H1 (cell line): ENCODE measurements at regions not wholly inside any gene's neighbourhood (a gene's known extent, or its start where the extent isn't known, plus 50 kb on each side); places are given as distances from the start of the nearest gene placed in this dataset.

Experiments used
- CTCF ChIA-PET: fragments of 300-600 bp; sonication (Branson Sonifier 250); formaldehyde crosslinking; loops from one replicate; lab custom pipeline; 2021; ENCODE audit not compliant: partially characterized antibody; lab: Charles Lee
- POLR2A ChIA-PET: fragments of 300-600 bp; sonication (Branson Sonifier 250); formaldehyde crosslinking; loops from one replicate; lab custom pipeline; 2021; ENCODE audit warnings: inconsistent platforms; ENCODE audit not compliant: partially characterized antibody; lab: Charles Lee
- DNase-seq, 2 experiments: peaks; one replicate each; pipeline versions ENCODE4 v3.0.0 to v3.0.0-alpha.2; 2010 to 2022; ENCODE audit warnings: low spot score in 2 of 2, low read depth in 1 of 2, mixed read lengths in 1 of 2
- FAIRE-seq: peaks from 2 replicates; lab custom pipeline; 2011; peaks lifted over from hg19 to GRCh38; lab: Jason Lieb, UNC
- H2AFZ ChIP-seq: 2 replicates; pipeline ENCODE4 v1.8.1; 2012; ENCODE audit warnings: low read length, inconsistent platforms
- H2AK5ac ChIP-seq: 2 replicates; pipeline ENCODE4 v1.6.1; 2013; ENCODE audit warnings: low read depth, low read length
- H2BK120ac ChIP-seq: replicated peaks from 2 replicates; pipeline ENCODE3; 2013; ENCODE audit warnings: low read depth, low read length, inconsistent platforms
- H2BK12ac ChIP-seq: 2 replicates; pipeline ENCODE4 v1.6.1; 2013; ENCODE audit warnings: low read depth, low read length
- H2BK15ac ChIP-seq: 2 replicates; pipeline ENCODE4 v1.6.1; 2013; ENCODE audit warnings: low read length
- H2BK20ac ChIP-seq: 2 replicates; pipeline ENCODE4 v1.6.1; 2013; ENCODE audit warnings: low read length
- H2BK5ac ChIP-seq: 2 replicates; pipeline ENCODE4 v1.6.1; 2013; ENCODE audit warnings: low read depth, low read length
- H3K14ac ChIP-seq: 2 replicates; pipeline ENCODE4 v1.6.1; 2013; ENCODE audit warnings: inconsistent platforms; ENCODE audit not compliant: insufficient read length
- H3K18ac ChIP-seq: 2 replicates; pipeline ENCODE4 v1.6.1; 2013; ENCODE audit warnings: low read length; ENCODE audit errors: extremely low read depth
- H3K23ac ChIP-seq: 2 replicates; pipeline ENCODE4 v1.6.1; 2013; ENCODE audit warnings: inconsistent platforms; ENCODE audit not compliant: insufficient read length
- H3K23me2 ChIP-seq: 2 replicates; pipeline ENCODE4 v1.6.1; 2013; ENCODE audit warnings: low read depth, low read length
- H3K27ac ChIP-seq: 2 replicates; pipeline ENCODE4 v1.6.1; 2011; ENCODE audit warnings: low read depth, low read length, inconsistent platforms
- H3K27me3 ChIP-seq, 4 experiments: replicated peaks in 1 of 4; 1 replicate in 1 of 4; 2 replicates in 3 of 4; pipeline versions ENCODE4 v1.6.1 to v1.8.1; 2011 to 2013; ENCODE audit warnings: low read length in 3 of 4, mild to moderate bottlenecking in 3 of 4, inconsistent platforms in 2 of 4, mixed read lengths in 2 of 4, moderate library complexity in 1 of 4; ENCODE audit not compliant: control insufficient read depth in 3 of 4, insufficient read depth in 3 of 4; ENCODE audit errors: extremely low read depth in 1 of 4
- H3K36me3 ChIP-seq, 4 experiments: 2 replicates each; pipeline versions ENCODE4 v1.6.1 to v1.8.1; 2011 to 2013; ENCODE audit warnings: mild to moderate bottlenecking in 4 of 4, low read length in 3 of 4, moderate library complexity in 2 of 4, control low read depth in 1 of 4, inconsistent platforms in 1 of 4; ENCODE audit not compliant: insufficient read depth in 4 of 4, control insufficient read depth in 2 of 4
- H3K4ac ChIP-seq: replicated peaks from 2 replicates; pipeline ENCODE3; 2013; ENCODE audit warnings: low read length, low read depth, mixed read lengths, inconsistent platforms; ENCODE audit not compliant: insufficient read length
- H3K4me1 ChIP-seq, 4 experiments: replicated peaks in 1 of 4; 1 replicate in 1 of 4; 2 replicates in 3 of 4; pipeline versions ENCODE4 v1.6.1 to v1.8.1; 2011 to 2013; ENCODE audit warnings: low read length in 3 of 4, inconsistent platforms in 2 of 4, mixed read lengths in 1 of 4; ENCODE audit not compliant: insufficient read depth in 4 of 4, control insufficient read depth in 3 of 4
- H3K4me2 ChIP-seq, 2 experiments: 2 replicates each; pipeline versions ENCODE4 v1.6.1 to v1.8.1; 2011 to 2013; ENCODE audit warnings: low read depth in 2 of 2, low read length in 2 of 2, control low read depth in 1 of 2, inconsistent platforms in 1 of 2, mild to moderate bottlenecking in 1 of 2; ENCODE audit not compliant: insufficient read depth in 1 of 2
- H3K4me3 ChIP-seq, 4 experiments: fragments of 200-600, 300-600 bp in 1 of 4; sonication (generic), shearing (Covaris generic), sonication (Bioruptor Twin) in 1 of 4; 2 replicates each; pipeline versions ENCODE4 v1.5.1 to v1.8.1; 2011 to 2016; ENCODE audit warnings: low read length in 4 of 4, low read depth in 3 of 4, control low read depth in 2 of 4, inconsistent platforms in 2 of 4, mild to moderate bottlenecking in 2 of 4, mixed read lengths in 1 of 4, moderate library complexity in 1 of 4; ENCODE audit not compliant: insufficient read depth in 2 of 4; ENCODE audit errors: extremely low read depth in 1 of 4
- H3K56ac ChIP-seq: replicated peaks from 2 replicates; pipeline ENCODE3; 2013; ENCODE audit warnings: low read depth, mild to moderate bottlenecking, mixed read lengths, low read length, inconsistent platforms; ENCODE audit not compliant: insufficient read length
- H3K79me1 ChIP-seq: 2 replicates; pipeline ENCODE4 v1.6.1; 2013; ENCODE audit warnings: low read depth, low read length, control low read depth
- H3K79me2 ChIP-seq, 2 experiments: 2 replicates each; pipeline versions ENCODE4 v1.6.1 to v1.8.1; 2012 to 2013; ENCODE audit warnings: low read length in 2 of 2, mild to moderate bottlenecking in 2 of 2, inconsistent platforms in 1 of 2; ENCODE audit not compliant: insufficient read depth in 2 of 2, control insufficient read depth in 1 of 2
- H3K9ac ChIP-seq, 4 experiments: replicated peaks in 1 of 4; 1 replicate in 1 of 4; 2 replicates in 3 of 4; pipeline versions ENCODE4 v1.6.1 to v1.8.1; 2011 to 2013; ENCODE audit warnings: low read depth in 3 of 4, low read length in 3 of 4, control low read depth in 2 of 4, mild to moderate bottlenecking in 2 of 4, moderate library complexity in 2 of 4, inconsistent platforms in 1 of 4; ENCODE audit errors: extremely low read depth in 1 of 4
- H3K9me3 ChIP-seq, 2 experiments: 2 replicates each; pipeline versions ENCODE4 v1.6.1 to v1.8.1; 2012 to 2013; ENCODE audit warnings: mild to moderate bottlenecking in 2 of 2, moderate library complexity in 2 of 2, control low read depth in 1 of 2, inconsistent platforms in 1 of 2, low read depth in 1 of 2, low read length in 1 of 2, mixed read lengths in 1 of 2; ENCODE audit not compliant: insufficient read depth in 2 of 2
- H4K20me1 ChIP-seq, 2 experiments: replicated peaks in 1 of 2; 2 replicates each; pipeline versions ENCODE3 to v1.8.1; 2011 to 2013; ENCODE audit warnings: inconsistent platforms in 2 of 2, low read length in 2 of 2, mild to moderate bottlenecking in 1 of 2; ENCODE audit not compliant: insufficient read depth in 2 of 2, control insufficient read depth in 1 of 2
- H4K5ac ChIP-seq: 2 replicates; pipeline ENCODE4 v1.6.1; 2013; ENCODE audit warnings: low read length, low read depth, mixed read lengths, inconsistent platforms; ENCODE audit not compliant: insufficient read length
- H4K8ac ChIP-seq: 2 replicates; pipeline ENCODE4 v1.8.0; 2013; ENCODE audit warnings: mild to moderate bottlenecking, moderate library complexity, low read length, inconsistent platforms; ENCODE audit not compliant: insufficient read depth; ENCODE audit errors: extremely low read depth
- H4K91ac ChIP-seq: replicated peaks from 2 replicates; pipeline ENCODE3; 2013; ENCODE audit warnings: low read length, mixed read lengths, inconsistent platforms; ENCODE audit not compliant: insufficient read length
- ASH2L ChIP-seq: fragments of 200-600, 300-600 bp; sonication (generic); IDR thresholded peaks from one replicate; pipeline ENCODE4 v1.7.1; 2017; ENCODE audit warnings: low read length
- BCL11A ChIP-seq, 2 experiments: IDR thresholded peaks; one replicate each; pipeline ENCODE4 v1.6.1; 2011; ENCODE audit warnings: low read depth in 2 of 2, low read length in 2 of 2, mild to moderate bottlenecking in 2 of 2
- CHD1 ChIP-seq: IDR thresholded peaks from 2 replicates; pipeline ENCODE4 v1.6.1; 2012; ENCODE audit warnings: low read depth, low read length, improper control_type of control experiment
- CTBP2 ChIP-seq: IDR thresholded peaks from 2 replicates; pipeline ENCODE4 v1.7.0; 2011; ENCODE audit warnings: borderline replicate concordance, mild to moderate bottlenecking, moderate library complexity, mixed read lengths, low read length; ENCODE audit not compliant: insufficient read depth, insufficient read length
- HDAC6 ChIP-seq: IDR thresholded peaks from one replicate; pipeline ENCODE4 v1.7.1; 2012; ENCODE audit warnings: low read depth, mild to moderate bottlenecking, inconsistent platforms, low read length, moderate library complexity
- NRF1 ChIP-seq: IDR thresholded peaks from 2 replicates; pipeline ENCODE4 v1.6.1; 2011; ENCODE audit warnings: mild to moderate bottlenecking, low read depth, low read length, improper control_type of control experiment
- SAP30 ChIP-seq: fragments of 300-600 bp; sonication (generic); IDR thresholded peaks from 2 replicates; pipeline ENCODE4 v1.7.1; 2012; ENCODE audit warnings: low read length, moderate library complexity, mild to moderate bottlenecking, inconsistent platforms; ENCODE audit not compliant: insufficient read depth, insufficient replicate concordance
- SP1 ChIP-seq: IDR thresholded peaks from 2 replicates; pipeline ENCODE4 v1.6.1; 2011; ENCODE audit warnings: low read depth, low read length
- SP4 ChIP-seq: IDR thresholded peaks from 2 replicates; pipeline ENCODE4 v1.6.1; 2012; ENCODE audit warnings: low read length, inconsistent platforms
- TAF1 ChIP-seq: IDR thresholded peaks from 2 replicates; pipeline ENCODE4 v1.6.1; 2011; ENCODE audit warnings: mild to moderate bottlenecking, low read depth, low read length
- TCF12 ChIP-seq: IDR thresholded peaks from 2 replicates; pipeline ENCODE4 v1.6.1; 2011; ENCODE audit warnings: low read depth, mild to moderate bottlenecking, low read length
- TEAD4 ChIP-seq: IDR thresholded peaks from 2 replicates; pipeline ENCODE4 v1.6.1; 2012; ENCODE audit warnings: low read depth, low read length, inconsistent platforms, mixed read lengths
- ZNF274 ChIP-seq: IDR thresholded peaks from 2 replicates; pipeline ENCODE4 v1.7.0; 2012; ENCODE audit warnings: low read length, borderline replicate concordance; ENCODE audit errors: extremely low read depth
- WGBS, 2 experiments: shearing (Covaris generic) in 1 of 2; methylation state at CpG; one replicate each; pipeline versions ENCODE4 v1.1.6 to v1.1.7; 2013 to 2015; ENCODE audit warnings: low lambda C conversion rate in 2 of 2, mixed read lengths in 2 of 2, inconsistent platforms in 1 of 2, low coverage in 1 of 2, missing lambda C conversion rate in 1 of 2; ENCODE audit not compliant: insufficient replicate concordance in 2 of 2, insufficient coverage in 1 of 2, insufficient read length in 1 of 2; ENCODE audit errors: extremely low coverage in 1 of 2, missing lambda C conversion rate in 1 of 2; 5-methylcytosine and 5-hydroxymethylcytosine counted together
- TF ChIP-seq, protein P1 (sequence below): IDR thresholded peaks from 2 replicates; pipeline ENCODE4 v1.6.1; 2012; ENCODE audit warnings: inconsistent platforms

DNA sequence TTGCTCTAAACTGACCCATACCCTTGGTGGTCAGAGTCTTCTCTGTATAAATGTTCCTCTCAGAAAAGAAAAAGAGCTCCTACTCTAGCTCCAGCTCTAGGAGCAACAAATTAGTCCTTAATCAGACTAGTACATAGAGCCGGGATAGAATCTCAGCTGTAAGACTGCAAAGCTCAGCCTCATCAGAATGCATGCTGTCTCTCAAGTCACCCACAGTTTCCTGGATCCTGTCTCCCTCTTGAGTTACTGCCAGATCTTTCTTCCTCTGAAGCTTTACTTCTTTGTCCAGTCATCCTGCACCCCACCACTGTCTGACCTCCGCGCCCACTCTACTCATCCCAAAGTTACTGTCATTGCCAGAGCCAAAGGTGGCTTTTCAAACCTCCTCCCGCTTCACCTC lies 139.3 kb upstream of the PRMT8 start:
- Histone ChIP-seq H3K56ac (no peak overlapping the region), H2AK5ac (no peak overlapping the region), H4K20me1 (no peaks in the 10 kb centered on the region), H3K9me3 (no peaks in the 10 kb centered on the region), H3K4ac (no peak overlapping the region), H3K27me3 (no peaks in the 10 kb centered on the region), H4K5ac (no peak overlapping the region), H3K23ac (no peak overlapping the region), H3K36me3 (no peaks in the 10 kb centered on the region), H3K27ac (no peak overlapping the region), H3K4me2 (no peak overlapping the region), H2AFZ (no peak overlapping the region), H2BK120ac (no peak overlapping the region), H3K4me3 (no peak overlapping the region), H4K8ac (no peak overlapping the region), H3K14ac (no peak overlapping the region), H2BK15ac (no peak overlapping the region), H2BK20ac (no peak overlapping the region), H3K79me2 (no peaks in the 10 kb centered on the region), H3K18ac (no peak overlapping the region), H2BK5ac (no peak overlapping the region), H3K23me2 (no peaks in the 10 kb centered on the region; the same call in 1 of the 2 replicates), H4K91ac (no peak overlapping the region), H3K9ac (no peak overlapping the region), H3K79me1 (no peaks in the 10 kb centered on the region), H3K4me1 (no peaks in the 10 kb centered on the region; a peak in 1 of 7 replicates), H2BK12ac (no peak overlapping the region)
- TF ChIP-seq BCL11A (IDR thresholded peaks at IDR 0.05; ENCODE audit: low read depth in 2 of 2, low read length in 2 of 2) = no peak
- no peak for TF ChIP-seq TEAD4
- no peak for TF ChIP-seq TCF12
- no peak for TF ChIP-seq HDAC6
- TF ChIP-seq CTBP2 = no peak
- TF ChIP-seq ASH2L = no peak
- no peak for TF ChIP-seq TAF1
- TF ChIP-seq SP1 = no peak
- no peak for TF ChIP-seq ZNF274
- no peak for TF ChIP-seq SP4
- TF ChIP-seq CHD1 = no peak
- TF ChIP-seq NRF1 = no peak
- no peak for TF ChIP-seq SAP30
- TF ChIP-seq, protein P1, sequence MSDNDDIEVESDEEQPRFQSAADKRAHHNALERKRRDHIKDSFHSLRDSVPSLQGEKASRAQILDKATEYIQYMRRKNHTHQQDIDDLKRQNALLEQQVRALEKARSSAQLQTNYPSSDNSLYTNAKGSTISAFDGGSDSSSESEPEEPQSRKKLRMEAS = no peak
- CTCF ChIA-PET = interaction anchor here (0.6 to 8.8 kb wide), 11 partner anchors 10 to 452 kb away, joined by 3 to 53 read pairs (median 6); no protein-coding TSS in a partner anchor
- POLR2A ChIA-PET = interaction anchor here (0.6 to 1.1 kb wide), 4 partner anchors 16 to 413 kb away, joined by 3 read pairs; no protein-coding TSS in a partner anchor
- FAIRE-seq (no peak), DNase-seq (no peak)
- WGBS, 2 experiments = 81% methylated on average over 4 of the region's 4 CpGs; no CpG with 5 or more reads in 1 of the 2 experiments
